ENCODE measurements at regions not wholly inside any gene's neighbourhood (a gene's known extent, or its start where the extent isn't known, plus 50 kb on each side); places are given as distances from the start of the nearest gene placed in this dataset.

DNA sequence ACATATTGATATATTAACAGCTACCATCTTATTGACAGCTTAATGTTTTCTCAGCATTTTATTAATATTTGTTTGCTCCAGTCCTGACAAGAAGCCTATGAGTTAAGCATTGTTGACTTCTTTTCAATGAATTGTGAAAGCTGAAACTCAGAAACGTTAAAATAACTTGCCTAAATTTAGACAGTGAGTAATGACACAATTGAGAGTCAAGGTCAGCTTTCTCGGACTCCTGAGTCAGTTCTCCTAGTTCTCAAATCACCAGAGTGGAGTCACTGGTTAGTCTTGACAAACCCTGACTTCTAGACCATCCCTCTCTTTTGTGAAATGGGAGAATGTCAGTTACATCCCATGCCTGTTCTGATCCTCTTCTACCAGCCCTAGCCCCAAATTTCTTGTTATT is 222.7 kb upstream of the ACO1 start:
- no peak for TF ChIP-seq EZH2 (IDR thresholded peaks at IDR 0.05)
- TF ChIP-seq, protein P1, sequence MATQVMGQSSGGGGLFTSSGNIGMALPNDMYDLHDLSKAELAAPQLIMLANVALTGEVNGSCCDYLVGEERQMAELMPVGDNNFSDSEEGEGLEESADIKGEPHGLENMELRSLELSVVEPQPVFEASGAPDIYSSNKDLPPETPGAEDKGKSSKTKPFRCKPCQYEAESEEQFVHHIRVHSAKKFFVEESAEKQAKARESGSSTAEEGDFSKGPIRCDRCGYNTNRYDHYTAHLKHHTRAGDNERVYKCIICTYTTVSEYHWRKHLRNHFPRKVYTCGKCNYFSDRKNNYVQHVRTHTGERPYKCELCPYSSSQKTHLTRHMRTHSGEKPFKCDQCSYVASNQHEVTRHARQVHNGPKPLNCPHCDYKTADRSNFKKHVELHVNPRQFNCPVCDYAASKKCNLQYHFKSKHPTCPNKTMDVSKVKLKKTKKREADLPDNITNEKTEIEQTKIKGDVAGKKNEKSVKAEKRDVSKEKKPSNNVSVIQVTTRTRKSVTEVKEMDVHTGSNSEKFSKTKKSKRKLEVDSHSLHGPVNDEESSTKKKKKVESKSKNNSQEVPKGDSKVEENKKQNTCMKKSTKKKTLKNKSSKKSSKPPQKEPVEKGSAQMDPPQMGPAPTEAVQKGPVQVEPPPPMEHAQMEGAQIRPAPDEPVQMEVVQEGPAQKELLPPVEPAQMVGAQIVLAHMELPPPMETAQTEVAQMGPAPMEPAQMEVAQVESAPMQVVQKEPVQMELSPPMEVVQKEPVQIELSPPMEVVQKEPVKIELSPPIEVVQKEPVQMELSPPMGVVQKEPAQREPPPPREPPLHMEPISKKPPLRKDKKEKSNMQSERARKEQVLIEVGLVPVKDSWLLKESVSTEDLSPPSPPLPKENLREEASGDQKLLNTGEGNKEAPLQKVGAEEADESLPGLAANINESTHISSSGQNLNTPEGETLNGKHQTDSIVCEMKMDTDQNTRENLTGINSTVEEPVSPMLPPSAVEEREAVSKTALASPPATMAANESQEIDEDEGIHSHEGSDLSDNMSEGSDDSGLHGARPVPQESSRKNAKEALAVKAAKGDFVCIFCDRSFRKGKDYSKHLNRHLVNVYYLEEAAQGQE (IDR thresholded peaks at IDR 0.05; ENCODE audit: low read depth) = no peak
